NCI-H82 treated with DMSO at 0.1 percent for 48 hours (cell line): ENCODE measurements at regions not wholly inside any gene's neighbourhood (a gene's known extent, or its start where the extent isn't known, plus 50 kb on each side); places are given as distances from the start of the nearest gene placed in this dataset.
"Not testable (repeated sequence)": the region's sequence is repeated elsewhere in the genome, so short reads cannot be mapped to it uniquely, and the experiment has no call there.

Experiments used
- DNase-seq: peaks from one replicate; lab custom pipeline; 2025; ENCODE audit not compliant: unreplicated experiment; lab: John Stamatoyannopoulos, UW

DNA sequence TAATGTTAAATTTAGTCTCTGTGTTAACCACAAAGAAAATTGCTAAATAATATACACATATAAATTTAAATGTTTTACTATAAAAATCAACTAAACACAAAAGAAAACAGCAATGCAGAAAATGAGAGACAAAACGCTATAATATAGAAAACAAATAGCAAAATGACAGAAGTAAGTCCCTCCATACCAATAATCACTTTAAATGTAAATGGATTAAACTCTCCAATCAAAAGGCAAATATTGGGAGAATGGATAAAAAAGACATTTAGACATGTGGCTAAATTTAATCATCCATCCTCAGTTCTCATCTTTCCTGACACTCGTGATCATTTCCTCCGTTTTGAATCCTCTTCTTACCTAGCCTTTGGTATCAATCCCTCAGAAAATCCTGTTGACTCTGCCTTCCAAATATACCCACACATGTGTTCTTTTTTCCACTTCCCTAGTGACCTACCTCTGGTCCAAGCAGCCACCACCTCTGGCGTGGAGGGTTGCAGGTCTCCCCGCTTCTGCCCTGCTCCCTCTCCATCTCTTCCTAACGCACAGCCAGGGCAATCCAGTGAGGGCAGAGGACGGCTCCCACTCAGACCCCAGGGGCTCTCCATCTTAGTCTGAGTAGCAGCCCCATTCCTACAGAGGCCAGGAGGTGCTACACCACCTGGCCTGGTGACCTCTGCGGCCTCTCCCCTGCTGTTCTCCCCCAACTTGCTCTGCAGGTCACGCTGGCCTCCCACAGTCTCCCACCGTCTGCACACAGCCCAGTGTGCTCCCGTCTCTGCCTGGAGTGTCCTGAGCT is 149.2 kb downstream of the RNASET2 start:
- DNase-seq: no peak

DNA sequence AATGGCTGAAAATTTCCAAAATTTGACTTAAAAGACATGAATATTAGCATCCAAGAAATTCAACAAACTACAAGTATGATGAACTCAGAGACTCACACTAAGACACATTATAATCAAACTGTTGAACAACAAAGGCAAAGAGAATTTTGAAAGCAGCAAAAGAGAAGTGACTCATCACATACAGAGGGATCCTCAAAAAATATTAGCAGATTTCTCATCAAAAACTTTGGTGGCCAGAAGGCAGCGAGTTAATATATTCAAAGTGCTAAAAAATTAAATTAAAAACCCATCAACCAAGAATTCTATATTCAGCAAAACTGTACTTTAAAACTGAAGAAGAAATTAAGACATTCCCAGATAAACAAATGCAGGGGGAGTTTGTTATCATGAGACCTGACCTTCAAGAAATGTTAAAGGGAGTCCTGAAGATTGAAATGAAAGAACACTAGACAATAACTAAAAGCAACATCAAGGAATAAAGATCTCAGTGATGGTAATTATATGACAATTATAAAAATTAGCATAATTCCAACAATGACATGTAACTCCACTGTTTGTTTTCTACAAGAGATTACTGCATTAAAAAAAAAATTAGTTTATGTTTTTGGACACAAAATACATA is 150.0 kb downstream of the RNASET2 start:
- DNase-seq: no peak

DNA sequence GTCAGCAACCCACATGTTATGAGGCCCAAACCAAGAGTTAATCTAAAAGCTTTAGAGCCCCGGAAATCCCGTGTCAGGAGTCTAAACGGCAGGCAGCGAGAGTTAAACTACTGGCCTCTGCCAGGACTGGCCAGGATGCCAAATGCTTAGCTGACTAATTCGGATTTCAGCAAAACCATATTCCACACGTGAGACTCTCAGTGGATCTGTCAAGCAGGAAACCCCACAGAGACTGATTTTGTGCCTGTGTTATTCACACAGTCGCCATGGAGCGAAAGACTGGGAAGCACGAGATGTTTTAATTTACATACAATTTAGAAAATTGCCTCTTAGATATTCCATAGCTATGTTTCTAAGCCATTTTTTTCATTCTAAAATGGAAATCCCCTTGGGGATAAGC is 152.9 kb downstream of the RNASET2 start:
- DNase-seq: no peak

DNA sequence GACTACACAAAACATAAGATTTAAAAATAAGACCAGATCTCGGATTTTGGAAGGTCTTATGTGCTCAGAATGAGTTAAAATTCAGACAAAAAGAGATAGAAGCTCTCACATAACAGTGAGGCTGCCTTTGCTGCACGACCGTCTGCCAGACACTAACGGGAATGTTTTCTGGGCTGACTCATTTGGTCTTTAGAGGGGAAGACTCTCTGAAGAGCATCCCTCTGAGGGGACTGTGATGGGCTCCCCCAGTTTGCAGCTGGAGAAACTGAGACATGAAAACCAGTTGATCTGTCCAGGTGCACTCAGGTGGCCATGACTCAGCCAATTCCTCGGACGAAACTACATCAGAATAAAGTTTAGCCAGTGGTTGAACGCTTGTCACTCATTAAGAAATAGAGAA is 153.9 kb downstream of the RNASET2 start:
- DNase-seq: no peak

DNA sequence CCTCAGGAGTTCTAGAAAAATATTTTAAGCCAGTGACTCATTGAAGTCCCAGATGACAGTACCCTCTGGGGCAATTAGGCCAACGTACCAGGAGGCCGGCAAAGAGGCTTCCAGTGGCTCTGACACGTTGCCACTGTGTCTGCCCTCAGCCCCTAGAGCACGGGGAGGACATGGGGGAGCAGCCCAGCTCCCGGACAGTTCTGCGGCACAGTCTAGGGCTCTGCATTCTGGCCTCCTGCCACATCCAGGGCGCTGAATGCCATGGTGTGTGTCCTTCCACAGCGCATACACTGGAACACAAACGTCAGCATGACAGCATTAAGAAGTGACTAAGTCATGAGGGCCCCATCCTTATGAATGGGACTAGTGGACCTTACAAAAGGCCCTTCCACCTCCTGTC is 156.2 kb downstream of the RNASET2 start:
- DNase-seq: no peak

DNA sequence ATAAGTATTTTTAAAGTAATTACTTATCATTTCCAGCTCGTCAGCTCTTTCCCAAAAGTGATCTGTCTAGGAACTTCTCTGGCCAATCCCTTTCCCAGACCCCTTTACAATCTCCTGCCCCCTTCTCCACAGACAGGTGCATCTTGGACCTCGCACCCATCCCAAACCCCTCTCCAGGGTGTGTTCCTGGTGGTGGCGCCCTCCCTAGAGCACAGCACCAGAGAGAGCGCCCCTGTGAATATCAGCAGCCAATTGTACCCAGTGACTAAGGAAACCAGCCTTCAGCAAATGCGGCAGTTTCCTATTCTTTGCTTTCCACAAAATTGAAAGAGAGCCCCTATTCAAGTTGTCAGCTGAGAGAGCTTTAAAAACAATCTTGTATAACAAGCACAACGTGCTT is 157.7 kb downstream of the RNASET2 start:
- DNase-seq: no peak

DNA sequence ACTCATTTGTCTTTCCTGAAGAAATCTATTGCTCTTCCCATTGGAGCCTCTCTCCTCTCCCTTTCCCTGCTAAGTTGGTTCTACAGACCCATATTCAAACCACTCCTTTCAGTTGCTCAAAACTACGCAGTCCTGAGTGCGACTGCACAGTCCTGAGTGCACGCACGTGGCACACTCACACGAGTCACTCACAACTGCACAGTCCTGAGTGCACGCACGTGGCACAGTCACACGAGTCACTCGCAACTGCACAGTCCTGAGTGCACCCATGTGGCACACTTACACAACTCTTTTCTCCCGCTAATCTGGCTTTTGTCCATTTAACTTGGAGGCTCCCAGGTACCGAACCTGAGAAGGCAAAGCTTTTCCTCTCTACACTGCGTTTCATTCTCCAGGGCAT is 159.7 kb downstream of the RNASET2 start:
- DNase-seq: no peak

DNA sequence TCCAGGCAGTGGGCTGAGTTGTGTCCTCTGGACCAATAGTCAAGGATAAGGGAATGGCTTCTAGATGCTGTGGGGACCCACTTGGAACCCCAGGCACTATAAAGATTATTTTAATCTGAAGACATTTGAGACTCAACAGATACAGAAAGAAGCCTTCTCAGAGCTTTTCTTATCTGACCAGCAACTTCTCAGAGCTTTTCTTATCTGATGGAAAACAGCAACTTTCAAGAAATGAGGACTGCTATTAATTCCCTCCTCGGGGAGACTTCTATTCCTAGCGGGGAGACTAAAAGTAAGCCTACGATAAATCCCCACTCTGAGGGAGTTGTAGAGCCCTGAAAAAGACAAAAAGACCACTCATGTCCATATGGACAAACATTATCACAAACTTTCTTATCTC is 160.5 kb downstream of the RNASET2 start:
- DNase-seq: no peak

DNA sequence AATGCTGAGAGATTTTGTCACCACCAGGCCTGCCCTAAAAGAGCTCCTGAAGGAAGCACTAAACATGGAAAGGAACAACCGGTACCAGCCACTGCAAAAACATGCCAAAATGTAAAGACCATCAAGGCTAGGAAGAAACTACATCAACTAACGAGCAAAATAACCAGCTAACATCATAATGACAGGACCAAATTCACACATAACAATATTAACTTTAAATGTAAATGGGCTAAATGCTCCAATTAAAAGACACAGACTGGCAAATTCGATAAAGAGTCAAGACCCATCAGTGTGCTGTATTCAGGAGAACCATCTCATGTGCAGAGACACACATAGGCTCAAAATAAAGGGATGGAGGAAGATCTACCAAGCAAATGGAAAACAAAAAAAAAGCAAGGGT is 163.8 kb upstream of the RPS6KA2 start:
- DNase-seq: not testable (repeated sequence)

DNA sequence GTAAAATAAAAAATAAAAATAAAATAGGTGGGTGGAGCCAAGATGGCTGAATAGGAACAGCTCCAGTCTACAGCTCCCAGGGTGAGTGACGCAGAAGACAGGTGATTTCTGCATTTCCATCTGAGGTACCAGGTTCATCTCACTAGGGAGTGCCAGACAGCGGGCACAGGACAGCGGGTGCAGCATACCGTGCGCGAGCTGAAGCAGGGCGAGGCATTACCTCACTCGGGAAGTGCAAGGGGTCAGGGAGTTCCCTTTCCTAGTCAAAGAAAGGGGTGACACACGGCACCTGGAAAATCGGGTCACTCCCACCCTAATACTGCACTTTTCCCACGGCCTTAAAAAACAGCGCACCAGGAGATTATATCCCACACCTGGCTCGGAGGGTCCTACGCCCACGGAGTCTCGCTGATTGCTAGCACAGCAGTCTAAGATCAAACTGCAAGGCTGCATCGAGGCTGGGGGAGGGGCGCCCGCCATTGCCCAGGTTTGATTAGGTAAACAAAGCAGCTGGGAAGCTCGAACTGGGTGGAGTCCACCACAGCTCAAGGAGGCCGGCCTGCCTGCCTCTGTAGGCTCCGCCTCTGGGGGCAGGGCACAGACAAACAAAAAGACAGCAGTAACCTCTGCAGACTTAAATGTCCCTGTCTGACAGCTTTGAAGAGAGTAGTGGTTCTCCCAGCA is 161.9 kb upstream of the RPS6KA2 start:
- not testable (repeated sequence) for DNase-seq

DNA sequence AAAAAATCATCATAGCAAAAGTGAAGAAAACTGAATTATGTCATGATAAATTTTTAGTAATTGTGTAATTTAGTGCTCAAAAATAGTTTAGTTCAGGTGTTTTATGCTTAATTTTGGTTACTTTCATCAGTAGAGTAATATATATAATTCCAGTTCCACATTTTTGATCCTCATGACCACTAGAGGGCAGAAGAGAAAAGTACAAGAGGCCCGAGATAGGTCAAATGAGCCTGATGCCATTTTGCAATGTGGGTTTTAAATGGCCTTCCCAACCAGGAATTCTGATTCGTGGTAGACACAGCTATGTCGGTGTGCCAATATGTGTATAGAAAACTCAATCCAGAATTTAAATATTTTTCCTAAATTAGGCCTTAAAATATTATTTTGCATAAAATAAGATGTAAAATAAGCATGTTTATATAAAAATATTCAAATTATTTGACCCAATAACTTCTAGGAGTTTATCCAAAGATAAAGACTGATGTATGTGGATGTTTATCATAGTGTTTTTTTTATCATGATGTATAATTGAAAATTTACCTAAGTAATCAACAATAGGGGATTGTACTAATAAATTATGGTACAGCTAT is 159.7 kb upstream of the RPS6KA2 start:
- DNase-seq: peak; percentile 3

DNA sequence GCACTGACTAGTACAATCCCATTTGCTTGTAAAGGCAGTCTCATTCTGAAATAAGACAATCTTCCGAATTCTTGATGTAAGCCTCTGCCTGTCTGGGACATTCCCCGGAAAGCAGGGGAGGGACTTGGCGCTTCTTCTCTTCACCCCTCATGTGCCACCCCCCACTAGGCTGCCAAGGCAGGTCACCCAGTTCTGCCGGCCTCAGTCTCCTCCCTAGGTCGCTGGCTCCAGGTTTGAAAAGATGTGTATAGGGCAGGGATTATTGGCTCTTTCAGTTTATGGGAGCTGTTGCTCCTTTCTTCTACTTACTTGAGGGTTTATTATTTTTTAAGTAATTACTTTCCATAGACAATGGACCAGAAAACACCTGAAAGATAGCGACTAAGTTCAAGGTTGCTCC is 158.1 kb upstream of the RPS6KA2 start:
- no peak for DNase-seq

DNA sequence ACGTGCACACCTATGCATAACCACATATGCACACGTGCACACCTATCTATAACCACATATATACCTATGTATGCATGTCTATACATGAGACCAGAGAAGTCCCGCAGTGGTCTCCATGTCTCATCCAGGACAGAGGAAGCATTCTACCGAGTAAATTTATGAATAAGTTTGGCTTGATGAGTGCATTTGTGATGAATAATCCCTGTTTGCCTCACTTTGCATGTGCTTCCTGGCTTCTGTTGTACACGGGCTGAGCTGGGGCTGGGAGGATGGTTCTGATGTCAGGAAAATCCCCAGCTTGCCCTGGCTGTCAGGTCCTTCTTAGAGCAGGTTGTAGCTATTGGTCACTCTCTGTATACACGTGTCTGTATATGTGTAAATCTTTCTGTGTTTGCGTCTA is 157.6 kb upstream of the RPS6KA2 start:
- DNase-seq: no peak

DNA sequence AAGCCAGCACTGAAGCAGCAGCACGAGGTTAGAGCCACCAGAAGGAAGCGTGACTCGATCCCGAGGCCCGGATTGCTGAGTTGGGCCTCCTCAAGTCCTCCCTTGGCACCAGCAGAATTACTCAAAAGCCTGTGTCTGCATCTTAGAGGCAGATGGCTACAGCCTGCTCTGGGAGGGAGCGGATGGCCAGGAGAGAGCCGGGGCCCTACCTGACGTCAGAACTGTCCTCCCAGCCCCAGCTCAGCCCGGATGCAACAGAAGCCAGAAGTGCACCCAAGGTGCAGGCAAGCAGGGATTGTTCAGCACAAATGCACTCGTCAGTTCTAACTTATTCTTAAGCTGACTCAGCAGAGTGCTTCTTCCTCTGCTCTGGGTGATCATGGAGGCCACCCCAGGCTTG is 155.5 kb upstream of the RPS6KA2 start:
- no peak for DNase-seq

DNA sequence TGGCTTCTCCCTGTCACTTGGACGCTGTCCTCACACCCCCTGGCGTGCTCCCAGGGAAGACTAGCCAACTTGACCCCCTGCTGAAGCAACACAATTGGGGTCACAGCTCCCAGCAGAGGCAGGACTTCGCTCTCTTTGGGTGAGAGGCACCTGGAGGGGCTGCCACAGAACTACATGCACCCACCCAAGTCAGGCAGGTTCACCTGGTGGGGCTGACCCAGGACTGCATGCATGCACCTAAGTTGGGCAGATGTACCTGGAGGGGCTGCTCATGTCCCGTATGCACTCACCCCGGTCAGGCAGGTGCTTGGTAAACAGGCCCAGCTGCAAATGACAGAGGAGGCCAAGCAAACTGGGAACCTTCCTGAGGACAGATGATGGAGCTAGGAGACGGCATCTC is 154.3 kb upstream of the RPS6KA2 start:
- DNase-seq: no peak

DNA sequence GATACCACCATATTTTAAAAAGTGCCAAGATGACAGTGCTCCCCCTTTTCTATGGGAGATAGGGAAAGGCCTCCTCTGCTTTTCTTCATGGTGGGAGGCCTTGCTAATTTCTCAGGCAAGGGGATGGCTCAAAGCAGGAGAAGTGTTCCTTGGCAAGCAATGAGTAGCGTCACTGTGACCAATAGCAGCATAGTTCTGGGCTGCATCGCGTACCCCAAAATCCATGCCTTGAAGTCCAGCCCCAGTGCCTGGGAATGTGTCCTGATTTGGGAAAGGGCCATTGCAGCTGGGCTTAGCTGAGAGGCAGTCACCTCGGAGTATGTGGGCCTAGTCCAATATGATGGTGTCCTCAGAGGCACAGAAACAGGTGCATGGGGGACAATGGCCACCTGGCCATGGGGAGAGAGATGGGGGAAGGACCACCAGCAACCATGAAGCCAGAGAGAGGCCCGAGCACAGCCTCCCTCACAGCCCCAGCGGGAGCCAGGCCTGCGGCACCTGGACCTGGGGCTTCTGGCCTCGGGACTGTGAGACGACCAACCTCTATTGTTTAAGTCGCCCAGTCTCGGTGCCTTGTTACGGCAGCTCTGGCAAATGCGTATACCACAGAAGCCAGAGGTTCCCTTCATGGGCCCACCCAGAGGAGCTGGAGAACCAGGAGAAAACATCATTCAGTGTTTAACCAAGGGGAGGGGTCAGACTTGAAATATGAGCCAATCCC is 153.1 kb upstream of the RPS6KA2 start:
- no peak for DNase-seq

DNA sequence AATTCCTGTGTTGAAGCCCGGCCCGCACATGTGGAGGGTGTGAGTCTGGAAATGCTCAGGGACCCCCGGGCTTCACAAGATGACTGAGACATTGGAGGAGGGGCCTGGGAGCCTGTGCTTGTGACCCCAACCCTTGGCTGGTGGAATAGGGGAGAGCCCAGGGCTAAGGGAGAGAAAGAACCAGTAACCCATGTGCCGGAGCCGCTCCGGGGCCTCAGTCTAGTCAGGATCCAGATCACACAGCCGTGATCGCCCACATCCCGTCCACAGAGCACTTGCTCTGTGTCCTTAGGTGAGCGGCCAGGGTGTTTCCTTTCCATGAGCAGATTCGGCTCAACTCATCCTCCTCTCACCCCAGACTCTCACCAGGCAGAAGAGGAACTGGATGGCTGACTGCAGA is 152.3 kb upstream of the RPS6KA2 start:
- no peak for DNase-seq

DNA sequence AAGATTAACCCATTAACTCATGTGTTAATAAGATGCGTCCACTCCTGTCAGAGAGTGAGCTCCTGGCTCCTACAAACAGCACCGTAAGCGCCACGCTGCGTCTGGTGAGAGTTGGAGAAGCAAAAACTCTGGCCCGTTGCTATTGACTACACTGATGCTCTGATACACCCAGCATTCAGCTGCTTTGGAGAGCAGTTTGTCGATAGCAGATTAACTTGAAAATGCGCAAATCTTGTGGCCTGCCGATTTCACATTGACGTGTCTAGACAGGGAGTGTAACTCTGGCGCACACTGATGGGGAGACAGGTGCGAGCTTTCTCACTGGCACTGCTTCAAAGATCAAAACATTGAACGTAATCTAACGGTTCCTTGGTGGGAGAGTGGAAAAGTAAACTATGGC is 151.7 kb upstream of the RPS6KA2 start:
- DNase-seq: no peak

DNA sequence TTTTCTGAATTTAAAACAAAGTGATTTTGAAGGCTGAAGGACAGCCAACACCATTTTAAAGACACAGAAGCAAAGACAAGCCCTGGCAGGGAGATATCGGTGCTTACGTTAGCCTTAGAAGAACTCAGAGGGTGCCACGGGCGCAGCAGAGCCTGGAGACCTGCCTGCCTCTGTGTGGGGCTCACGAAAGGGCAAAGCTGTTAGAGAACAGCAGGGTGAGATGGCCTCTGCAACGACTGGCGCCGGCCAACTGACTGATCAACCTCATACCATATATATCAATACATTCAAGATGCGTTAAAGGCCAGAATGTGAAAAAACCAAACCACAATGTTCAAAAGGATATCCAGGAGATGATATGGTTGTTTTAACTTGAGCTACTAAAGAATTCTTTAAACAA is 151.0 kb upstream of the RPS6KA2 start:
- no peak for DNase-seq

DNA sequence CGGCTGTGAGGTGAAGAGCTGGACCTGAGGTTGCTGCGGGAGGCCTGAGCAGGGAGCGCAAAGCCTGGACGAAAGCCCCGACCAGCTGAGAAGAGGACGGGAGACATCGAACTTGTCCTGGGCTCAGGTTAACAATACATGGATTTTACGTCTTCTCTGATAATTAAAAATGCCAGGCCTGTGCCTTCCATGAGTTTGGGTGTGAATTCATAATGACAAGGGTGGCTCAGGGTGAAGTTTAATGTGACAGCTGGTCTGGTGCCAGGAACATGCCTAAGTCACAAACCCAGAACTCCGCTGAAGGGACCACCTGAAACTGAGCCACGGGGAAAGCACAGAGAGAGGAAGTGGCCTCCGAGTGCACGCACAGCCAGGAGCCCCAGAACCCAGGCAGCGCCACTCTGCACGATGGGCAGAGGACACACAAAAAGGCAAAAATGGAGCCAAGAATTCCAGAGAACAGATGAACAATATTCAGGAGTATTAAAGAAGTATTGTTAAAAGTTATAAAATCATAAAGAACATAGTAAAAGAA is 150.1 kb upstream of the RPS6KA2 start:
- no peak for DNase-seq

DNA sequence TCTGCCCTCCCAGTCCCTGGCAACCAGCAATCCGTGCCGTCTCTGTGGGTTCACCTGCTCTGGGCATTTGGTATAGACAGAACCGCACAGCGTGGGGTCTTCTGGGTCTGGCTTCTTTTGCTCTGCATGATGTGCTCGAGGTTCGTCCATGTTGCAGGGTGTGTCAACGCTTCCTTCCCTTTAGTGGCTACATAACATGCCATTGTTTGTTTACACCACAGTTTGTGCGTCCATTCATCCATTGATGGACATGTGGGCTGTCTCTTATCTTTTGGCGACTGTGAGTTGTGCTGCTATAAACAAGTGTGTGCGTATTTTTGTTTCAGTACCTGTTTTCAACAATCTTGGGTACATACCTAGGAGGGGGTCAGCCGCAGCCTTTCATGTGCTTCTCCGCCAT is 149.5 kb upstream of the RPS6KA2 start:
- DNase-seq: no peak
